AG09309 (cell line): ENCODE measurements at regions not wholly inside any gene's neighbourhood (a gene's known extent, or its start where the extent isn't known, plus 50 kb on each side); places are given as distances from the start of the nearest gene placed in this dataset.

ENCODE experiments used
- DNase-seq: peaks from one replicate; pipeline ENCODE4 v3.0.0-alpha.2; 2010; ENCODE audit warnings: low read depth
- H3K4me3 ChIP-seq: 2 replicates; pipeline ENCODE4 v1.5.1; 2011; ENCODE audit warnings: mild to moderate bottlenecking, low read depth, low read length, moderate library complexity; ENCODE audit not compliant: control insufficient read depth
- CTCF ChIP-seq: IDR thresholded peaks from 2 replicates; pipeline ENCODE4 v1.5.1; 2011; ENCODE audit warnings: mild to moderate bottlenecking, low read depth, low read length, inconsistent platforms; ENCODE audit not compliant: insufficient read depth, control insufficient read depth; ENCODE audit errors: missing control alignments

DNA sequence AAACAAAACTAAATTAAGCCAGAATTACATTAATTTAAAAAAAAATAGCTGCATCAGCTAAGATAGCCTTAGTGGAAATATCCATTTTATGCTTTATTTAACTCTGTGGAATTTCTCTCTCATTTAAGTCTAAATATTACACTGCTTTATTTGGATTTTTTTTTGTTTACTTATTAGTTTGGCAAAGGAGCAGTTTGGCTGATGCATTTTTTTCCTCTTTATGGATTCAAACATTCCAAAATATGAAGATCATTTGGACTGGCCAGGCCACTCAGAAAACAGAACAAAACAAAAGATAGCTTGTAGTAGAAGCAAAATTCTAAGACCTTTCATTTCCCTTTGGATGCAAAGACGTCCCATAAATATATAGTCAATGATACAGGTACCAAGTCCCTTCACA lies 707.3 kb upstream of the UBE2E2 start:
- TF ChIP-seq CTCF = no peak
- DNase-seq = no peak
- no peak overlapping the region for H3K4me3 ChIP-seq

DNA sequence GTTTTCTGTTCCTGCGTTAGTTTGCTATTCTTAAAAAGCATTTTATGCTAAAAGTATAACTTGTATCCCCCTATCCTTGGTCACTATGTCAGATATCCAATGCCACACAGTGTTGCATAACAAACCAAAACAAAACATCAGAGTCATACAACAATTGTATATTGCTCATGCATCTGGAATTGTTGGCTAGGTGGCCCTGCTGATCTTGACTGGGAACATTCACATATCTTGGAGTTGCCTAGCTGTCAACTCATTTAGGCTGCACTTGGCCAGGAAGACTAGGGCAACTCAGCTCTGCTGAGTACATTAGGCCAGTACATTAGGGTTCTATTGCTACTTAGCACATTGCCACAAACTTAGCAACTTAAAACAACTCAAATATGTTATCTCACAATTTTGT lies 706.5 kb upstream of the UBE2E2 start:
- no peak for TF ChIP-seq CTCF
- no peak overlapping the region for H3K4me3 ChIP-seq
- DNase-seq = no peak

DNA sequence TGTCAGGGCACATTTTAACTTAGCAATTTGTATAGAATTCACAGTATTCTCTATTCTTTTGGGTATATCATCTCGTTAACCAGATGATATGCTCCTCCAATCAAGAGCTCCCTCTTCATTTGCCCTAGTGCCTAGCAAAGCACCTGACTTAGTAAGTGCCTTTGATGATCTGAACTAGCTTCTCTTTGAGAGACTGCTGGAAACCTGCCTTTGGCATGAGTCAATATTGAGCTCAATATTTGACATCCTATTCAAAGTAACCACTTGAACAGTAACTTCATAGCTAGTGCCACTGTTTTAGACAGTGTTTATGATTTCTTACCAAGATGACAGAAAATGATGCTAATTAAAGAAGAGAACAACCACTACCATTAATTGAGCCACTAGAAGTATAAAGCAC lies 696.3 kb upstream of the UBE2E2 start:
- no peak for DNase-seq
- H3K4me3 ChIP-seq = no peak overlapping the region
- TF ChIP-seq CTCF = no peak

DNA sequence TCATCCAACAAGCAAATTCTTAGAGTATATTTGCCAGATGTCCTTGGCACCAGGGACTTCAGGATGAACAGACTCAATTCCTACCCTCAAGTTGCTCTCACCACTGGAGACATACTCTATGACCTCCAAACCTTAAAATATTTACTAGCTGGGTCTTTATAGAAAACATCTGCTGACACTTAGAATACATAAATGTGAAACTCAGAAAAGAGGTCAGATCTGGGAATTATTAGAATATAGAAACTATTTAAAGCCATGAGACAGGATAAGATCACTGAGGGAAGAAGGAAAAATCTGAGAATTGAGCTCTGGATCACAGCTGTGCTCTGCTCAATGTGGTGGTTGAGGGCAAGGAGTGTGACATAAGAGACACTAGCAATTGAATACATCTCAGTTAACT lies 695.4 kb upstream of the UBE2E2 start:
- no peak for TF ChIP-seq CTCF
- DNase-seq = no peak
- H3K4me3 ChIP-seq = no peak overlapping the region

DNA sequence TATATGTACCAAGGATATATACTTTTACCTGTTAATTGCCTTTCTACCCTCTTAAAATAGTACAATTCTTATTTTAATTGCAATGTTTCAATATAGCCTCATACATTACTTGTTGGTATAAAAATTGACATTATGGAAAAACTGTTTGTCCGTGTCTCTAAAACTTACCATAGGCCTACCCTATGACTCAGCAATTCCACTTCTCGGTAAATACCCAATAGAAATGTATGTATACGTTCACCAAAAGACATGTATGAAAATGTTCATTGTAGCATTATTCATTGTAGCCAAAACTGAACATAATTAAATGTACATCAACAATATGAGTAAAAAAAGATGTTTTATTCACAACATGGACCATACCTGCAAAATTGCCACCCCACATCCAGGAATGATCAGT lies 679.2 kb upstream of the UBE2E2 start:
- no peak for DNase-seq
- no peak for TF ChIP-seq CTCF

GRCh38 chr3:22526266-22526837 lies 676.8 kb upstream of the UBE2E2 start:
- no peak for TF ChIP-seq CTCF
- H3K4me3 ChIP-seq = no peak overlapping the region
- DNase-seq = no peak

More for the DNA sequence above, 679.2 kb upstream of the UBE2E2 start:
- H3K4me3 ChIP-seq = no peak overlapping the region

DNA sequence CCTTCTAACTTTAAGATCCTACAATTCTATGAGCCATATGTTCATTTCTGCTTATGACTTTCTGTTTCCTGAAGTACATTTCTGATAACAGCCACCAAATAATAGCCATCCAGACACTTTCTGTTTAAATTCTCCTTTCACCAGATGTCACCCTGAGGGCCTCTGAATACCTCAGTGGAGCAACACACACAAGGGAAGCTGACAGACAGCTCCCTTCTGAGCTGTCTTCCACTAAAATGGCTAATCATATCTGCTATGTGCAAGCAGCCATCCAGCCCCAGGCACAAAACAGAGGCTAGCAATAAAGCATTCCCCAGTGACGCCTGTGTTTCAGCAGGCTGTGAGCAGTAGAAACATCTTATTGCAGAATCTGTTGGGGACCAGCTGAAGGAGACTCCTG lies 666.6 kb upstream of the UBE2E2 start:
- TF ChIP-seq CTCF = no peak
- no peak for DNase-seq
- H3K4me3 ChIP-seq = no peak overlapping the region
